A549 (cell line): ENCODE measurements at regions not wholly inside any gene's neighbourhood (a gene's known extent, or its start where the extent isn't known, plus 50 kb on each side); places are given as distances from the start of the nearest gene placed in this dataset.

ENCODE experiments used
- EHF ChIP-seq: fragments of 250-450 bp; sonication (Bioruptor Pico); IDR thresholded peaks from 2 replicates; pipeline ENCODE4 v1.5.0; 2020; ENCODE audit warnings: mild to moderate bottlenecking
- EP300 ChIP-seq, 2 experiments: fragments of >200 bp; sonication (Bioruptor Twin); formaldehyde crosslinking; IDR thresholded peaks; 2 replicates in 1 of 2; 3 replicates in 1 of 2; pipeline ENCODE4 v1.6.1; 2016 to 2017
- FOSL2 ChIP-seq, 2 experiments: fragments of 450-650 bp in 1 of 2; fragments of >200 bp in 1 of 2; sonication (Bioruptor Twin) in 1 of 2; formaldehyde crosslinking; IDR thresholded peaks; 2 replicates each; pipeline versions ENCODE4 v1.5.0 to v1.6.1; 2016 to 2020; ENCODE audit warnings: mild to moderate bottlenecking in 1 of 2, moderate library complexity in 1 of 2
- GATA3 ChIP-seq: IDR thresholded peaks from 2 replicates; pipeline ENCODE4 v1.6.1; 2012; ENCODE audit warnings: borderline replicate concordance
- POLR2A ChIP-seq: IDR thresholded peaks from 2 replicates; pipeline ENCODE4 v1.6.1; 2012; ENCODE audit warnings: mild to moderate bottlenecking, low read length
- SMC3 ChIP-seq: fragments of >200 bp; sonication (Bioruptor Twin); formaldehyde crosslinking; IDR thresholded peaks from 3 replicates; pipeline ENCODE4 v1.6.1; 2018; ENCODE audit warnings: inconsistent platforms
- TF ChIP-seq, protein P1 (sequence below): fragments of >200 bp; sonication (Bioruptor Twin); formaldehyde crosslinking; IDR thresholded peaks from 3 replicates; pipeline ENCODE4 v1.5.1; 2016
- TF ChIP-seq, protein P2 (sequence below): IDR thresholded peaks from 2 replicates; pipeline ENCODE4 v1.6.1; 2012
- TF ChIP-seq, protein P3 (sequence below): fragments of 150-350 bp; IDR thresholded peaks from 2 replicates; pipeline ENCODE4 v1.6.1; 2014; ENCODE audit warnings: low read depth, mild to moderate bottlenecking, low read length
- TF ChIP-seq, protein P4 (sequence below): fragments of 250-450 bp; sonication (Bioruptor Pico); IDR thresholded peaks from 2 replicates; pipeline ENCODE4 v1.5.0; 2021; ENCODE audit warnings: mild to moderate bottlenecking, moderate library complexity, borderline replicate concordance
- TF ChIP-seq, protein P5 (sequence below): fragments of 450-650 bp; IDR thresholded peaks from 2 replicates; pipeline ENCODE4 v1.6.1; 2014; ENCODE audit warnings: antibody characterized with exemption
- TF ChIP-seq, protein P6 (sequence below): IDR thresholded peaks from 2 replicates; pipeline ENCODE4 v1.6.1; 2012

DNA sequence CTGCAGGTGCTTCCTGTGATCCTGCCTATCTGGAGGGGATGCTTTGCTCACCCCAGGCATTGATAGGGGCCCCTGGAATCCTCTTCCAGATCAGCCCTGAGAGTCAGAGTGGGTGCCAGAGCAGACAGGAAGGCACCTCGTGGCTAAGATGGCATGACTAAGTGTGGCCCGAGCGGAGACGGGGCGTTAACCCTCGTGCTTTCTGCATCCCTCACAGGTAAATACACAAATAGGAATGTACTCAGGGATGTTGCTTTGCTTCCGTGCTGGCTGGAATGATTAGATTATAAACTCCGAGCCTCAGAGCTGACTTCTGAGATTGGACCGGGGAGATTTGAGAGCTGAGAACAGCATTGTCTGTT, 312.7 kb upstream of the B3GAT1 start:
- TF ChIP-seq, protein P1, sequence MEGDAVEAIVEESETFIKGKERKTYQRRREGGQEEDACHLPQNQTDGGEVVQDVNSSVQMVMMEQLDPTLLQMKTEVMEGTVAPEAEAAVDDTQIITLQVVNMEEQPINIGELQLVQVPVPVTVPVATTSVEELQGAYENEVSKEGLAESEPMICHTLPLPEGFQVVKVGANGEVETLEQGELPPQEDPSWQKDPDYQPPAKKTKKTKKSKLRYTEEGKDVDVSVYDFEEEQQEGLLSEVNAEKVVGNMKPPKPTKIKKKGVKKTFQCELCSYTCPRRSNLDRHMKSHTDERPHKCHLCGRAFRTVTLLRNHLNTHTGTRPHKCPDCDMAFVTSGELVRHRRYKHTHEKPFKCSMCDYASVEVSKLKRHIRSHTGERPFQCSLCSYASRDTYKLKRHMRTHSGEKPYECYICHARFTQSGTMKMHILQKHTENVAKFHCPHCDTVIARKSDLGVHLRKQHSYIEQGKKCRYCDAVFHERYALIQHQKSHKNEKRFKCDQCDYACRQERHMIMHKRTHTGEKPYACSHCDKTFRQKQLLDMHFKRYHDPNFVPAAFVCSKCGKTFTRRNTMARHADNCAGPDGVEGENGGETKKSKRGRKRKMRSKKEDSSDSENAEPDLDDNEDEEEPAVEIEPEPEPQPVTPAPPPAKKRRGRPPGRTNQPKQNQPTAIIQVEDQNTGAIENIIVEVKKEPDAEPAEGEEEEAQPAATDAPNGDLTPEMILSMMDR, result no peak
- TF ChIP-seq, protein P2, sequence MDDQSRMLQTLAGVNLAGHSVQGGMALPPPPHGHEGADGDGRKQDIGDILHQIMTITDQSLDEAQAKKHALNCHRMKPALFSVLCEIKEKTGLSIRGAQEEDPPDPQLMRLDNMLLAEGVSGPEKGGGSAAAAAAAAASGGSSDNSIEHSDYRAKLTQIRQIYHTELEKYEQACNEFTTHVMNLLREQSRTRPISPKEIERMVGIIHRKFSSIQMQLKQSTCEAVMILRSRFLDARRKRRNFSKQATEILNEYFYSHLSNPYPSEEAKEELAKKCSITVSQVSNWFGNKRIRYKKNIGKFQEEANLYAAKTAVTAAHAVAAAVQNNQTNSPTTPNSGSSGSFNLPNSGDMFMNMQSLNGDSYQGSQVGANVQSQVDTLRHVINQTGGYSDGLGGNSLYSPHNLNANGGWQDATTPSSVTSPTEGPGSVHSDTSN, result no peak
- TF ChIP-seq SMC3 (no peak), GATA3 (no peak), EHF (CRISPR knock-in tag) (no peak), EP300 (IDR thresholded peaks at IDR 0.05) (no peak), POLR2A (no peak), FOSL2 (IDR thresholded peaks at IDR 0.05) (no peak), FOSL2 (CRISPR knock-in tag; IDR thresholded peaks at IDR 0.05) (no peak)
- TF ChIP-seq, protein P3, sequence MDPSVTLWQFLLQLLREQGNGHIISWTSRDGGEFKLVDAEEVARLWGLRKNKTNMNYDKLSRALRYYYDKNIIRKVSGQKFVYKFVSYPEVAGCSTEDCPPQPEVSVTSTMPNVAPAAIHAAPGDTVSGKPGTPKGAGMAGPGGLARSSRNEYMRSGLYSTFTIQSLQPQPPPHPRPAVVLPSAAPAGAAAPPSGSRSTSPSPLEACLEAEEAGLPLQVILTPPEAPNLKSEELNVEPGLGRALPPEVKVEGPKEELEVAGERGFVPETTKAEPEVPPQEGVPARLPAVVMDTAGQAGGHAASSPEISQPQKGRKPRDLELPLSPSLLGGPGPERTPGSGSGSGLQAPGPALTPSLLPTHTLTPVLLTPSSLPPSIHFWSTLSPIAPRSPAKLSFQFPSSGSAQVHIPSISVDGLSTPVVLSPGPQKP, result no peak
- TF ChIP-seq, protein P4, sequence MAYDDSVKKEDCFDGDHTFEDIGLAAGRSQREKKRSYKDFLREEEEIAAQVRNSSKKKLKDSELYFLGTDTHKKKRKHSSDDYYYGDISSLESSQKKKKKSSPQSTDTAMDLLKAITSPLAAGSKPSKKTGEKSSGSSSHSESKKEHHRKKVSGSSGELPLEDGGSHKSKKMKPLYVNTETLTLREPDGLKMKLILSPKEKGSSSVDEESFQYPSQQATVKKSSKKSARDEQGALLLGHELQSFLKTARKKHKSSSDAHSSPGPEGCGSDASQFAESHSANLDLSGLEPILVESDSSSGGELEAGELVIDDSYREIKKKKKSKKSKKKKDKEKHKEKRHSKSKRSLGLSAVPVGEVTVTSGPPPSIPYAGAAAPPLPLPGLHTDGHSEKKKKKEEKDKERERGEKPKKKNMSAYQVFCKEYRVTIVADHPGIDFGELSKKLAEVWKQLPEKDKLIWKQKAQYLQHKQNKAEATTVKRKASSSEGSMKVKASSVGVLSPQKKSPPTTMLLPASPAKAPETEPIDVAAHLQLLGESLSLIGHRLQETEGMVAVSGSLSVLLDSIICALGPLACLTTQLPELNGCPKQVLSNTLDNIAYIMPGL (CRISPR knock-in tag), result no peak
- TF ChIP-seq, protein P5, sequence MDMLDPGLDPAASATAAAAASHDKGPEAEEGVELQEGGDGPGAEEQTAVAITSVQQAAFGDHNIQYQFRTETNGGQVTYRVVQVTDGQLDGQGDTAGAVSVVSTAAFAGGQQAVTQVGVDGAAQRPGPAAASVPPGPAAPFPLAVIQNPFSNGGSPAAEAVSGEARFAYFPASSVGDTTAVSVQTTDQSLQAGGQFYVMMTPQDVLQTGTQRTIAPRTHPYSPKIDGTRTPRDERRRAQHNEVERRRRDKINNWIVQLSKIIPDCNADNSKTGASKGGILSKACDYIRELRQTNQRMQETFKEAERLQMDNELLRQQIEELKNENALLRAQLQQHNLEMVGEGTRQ, result no peak
- TF ChIP-seq, protein P6, sequence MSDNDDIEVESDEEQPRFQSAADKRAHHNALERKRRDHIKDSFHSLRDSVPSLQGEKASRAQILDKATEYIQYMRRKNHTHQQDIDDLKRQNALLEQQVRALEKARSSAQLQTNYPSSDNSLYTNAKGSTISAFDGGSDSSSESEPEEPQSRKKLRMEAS, result no peak
